ENCODE measurements at regions not wholly inside any gene's neighbourhood (a gene's known extent, or its start where the extent isn't known, plus 50 kb on each side); places are given as distances from the start of the nearest gene placed in this dataset.

DNA sequence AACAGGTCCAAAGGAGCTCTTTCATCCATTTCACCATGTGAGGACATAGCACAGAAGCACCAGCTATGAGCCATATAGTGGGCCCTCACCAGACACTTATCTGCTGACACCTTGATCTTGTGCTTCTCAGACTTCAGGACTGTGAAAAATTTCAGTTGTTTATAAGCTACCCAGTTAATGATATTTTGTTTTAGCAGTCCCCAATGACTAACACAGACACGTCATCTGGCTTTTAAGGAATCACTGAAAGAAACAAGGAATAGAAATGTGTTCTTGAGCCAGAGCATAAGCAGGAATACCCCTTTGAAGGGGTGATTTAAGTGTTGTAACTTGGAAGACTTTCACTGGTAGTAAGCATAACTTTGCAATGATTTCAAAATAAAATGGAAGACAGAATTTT, 214.7 kb upstream of the PTCHD4 start:
- Histone ChIP-seq H3K27me3 (ENCODE audit: control insufficient read depth in 4 of 4, insufficient read depth in 4 of 4, low read length in 3 of 4) (no peaks in the 10 kb centered on the region), H3K27ac (ENCODE audit: low read depth in 1 of 2, low read length in 2 of 2) (no peak overlapping the region), H3K4me1 (ENCODE audit: control insufficient read depth in 4 of 4, insufficient read depth in 4 of 4, low read length in 3 of 4) (no peaks in the 10 kb centered on the region), H3K36me3 (ENCODE audit: control insufficient read depth in 4 of 4, insufficient read depth in 3 of 4, low read depth in 1 of 4, low read length in 3 of 4) (no peaks in the 10 kb centered on the region), H3K9me3 (ENCODE audit: control insufficient read depth in 4 of 4, low read length in 3 of 4) (no peaks in the 10 kb centered on the region), H3K4me3 (ENCODE audit: low read depth in 1 of 3, low read length in 3 of 3) (no peak overlapping the region), H3K9ac (ENCODE audit: low read depth in 1 of 2, low read length in 2 of 2) (no peak overlapping the region)
- DNase-seq (ENCODE audit: low spot score): no peak
- 72% methylated on average over 1 of the region's 1 CpG for WGBS
- TF ChIP-seq NR2F2 (IDR thresholded peaks at IDR 0.05): no peak

DNA sequence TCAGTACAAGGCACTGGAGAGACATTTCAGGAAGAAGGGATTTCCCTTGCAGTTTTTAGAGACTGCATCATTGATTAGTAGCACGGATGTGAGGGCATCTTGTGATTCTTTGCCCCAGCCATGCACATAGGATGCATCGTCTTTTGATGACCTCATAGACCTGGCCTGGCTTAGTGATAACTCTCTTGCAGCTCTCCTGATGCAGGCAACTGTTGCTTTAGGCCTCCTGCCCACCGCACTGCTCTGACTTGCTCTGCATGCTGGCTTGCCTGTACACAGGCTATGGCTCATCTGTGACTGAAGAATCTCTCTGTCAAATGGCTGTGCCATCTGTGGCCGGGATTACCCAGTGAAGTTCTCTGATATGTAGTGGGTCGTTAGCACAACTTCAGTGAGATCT, 207.7 kb upstream of the PTCHD4 start:
- no peaks in the 10 kb centered on the region for H3K9me3 ChIP-seq (ENCODE audit: control insufficient read depth in 4 of 4, low read length in 3 of 4)
- no peaks in the 10 kb centered on the region for H3K36me3 ChIP-seq (ENCODE audit: control insufficient read depth in 4 of 4, insufficient read depth in 3 of 4, low read depth in 1 of 4, low read length in 3 of 4)
- no peak overlapping the region for H3K27ac ChIP-seq (ENCODE audit: low read depth in 1 of 2, low read length in 2 of 2)
- H3K4me3 ChIP-seq (ENCODE audit: low read depth in 1 of 3, low read length in 3 of 3): no peak overlapping the region
- TF ChIP-seq FOXA1 (IDR thresholded peaks at IDR 0.05): no peak
- WGBS: 78% methylated on average over 5 of the region's 5 CpGs
- no peak for DNase-seq (ENCODE audit: low spot score)
- H3K9ac ChIP-seq (ENCODE audit: low read depth in 1 of 2, low read length in 2 of 2): no peak overlapping the region
- H3K27me3 ChIP-seq (ENCODE audit: control insufficient read depth in 4 of 4, insufficient read depth in 4 of 4, low read length in 3 of 4): no peaks in the 10 kb centered on the region
- H3K4me1 ChIP-seq (ENCODE audit: control insufficient read depth in 4 of 4, insufficient read depth in 4 of 4, low read length in 3 of 4): no peaks in the 10 kb centered on the region

DNA sequence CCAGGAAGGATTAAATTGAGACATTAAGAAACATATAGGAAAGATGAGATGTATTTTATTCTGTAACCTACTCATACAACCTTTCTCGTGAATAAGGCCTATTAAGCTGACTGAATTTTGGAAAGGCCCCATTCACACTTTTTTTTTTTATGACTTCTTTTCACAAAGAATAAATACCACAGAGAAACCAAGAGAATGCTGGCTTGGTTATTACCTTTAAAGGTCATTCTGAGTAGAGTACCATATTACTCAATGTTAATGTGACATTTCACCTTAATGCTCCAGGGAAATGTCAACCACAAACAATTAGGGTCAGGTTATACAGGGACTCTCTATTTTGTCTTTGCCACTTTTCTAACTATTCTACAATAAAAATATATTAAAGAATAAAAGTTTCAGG, 204.9 kb upstream of the PTCHD4 start:
- Histone ChIP-seq H3K4me3 (ENCODE audit: low read depth in 1 of 3, low read length in 3 of 3) (no peak overlapping the region), H3K27me3 (ENCODE audit: control insufficient read depth in 4 of 4, insufficient read depth in 4 of 4, low read length in 3 of 4) (no peaks in the 10 kb centered on the region), H3K4me1 (ENCODE audit: control insufficient read depth in 4 of 4, insufficient read depth in 4 of 4, low read length in 3 of 4) (no peaks in the 10 kb centered on the region), H3K9me3 (ENCODE audit: control insufficient read depth in 4 of 4, low read length in 3 of 4) (no peaks in the 10 kb centered on the region), H3K9ac (ENCODE audit: low read depth in 1 of 2, low read length in 2 of 2) (no peak overlapping the region), H3K36me3 (ENCODE audit: control insufficient read depth in 4 of 4, insufficient read depth in 3 of 4, low read depth in 1 of 4, low read length in 3 of 4) (no peaks in the 10 kb centered on the region), H3K27ac (ENCODE audit: low read depth in 1 of 2, low read length in 2 of 2) (no peak overlapping the region)
- TF ChIP-seq JUND (IDR thresholded peaks at IDR 0.05) (no peak), YY1 (IDR thresholded peaks at IDR 0.05) (no peak), SP1 (IDR thresholded peaks at IDR 0.05) (no peak), NR2F2 (IDR thresholded peaks at IDR 0.05) (no peak), RAD21 (IDR thresholded peaks at IDR 0.05) (no peak), TAF1 (conservative IDR thresholded peaks at IDR 0.05) (no peak), HNF4G (IDR thresholded peaks at IDR 0.05) (no peak), FOXA2 (IDR thresholded peaks at IDR 0.05) (no peak), RXRA (IDR thresholded peaks at IDR 0.05) (no peak), FOXA1 (IDR thresholded peaks at IDR 0.05) (no peak), HNF4A (conservative IDR thresholded peaks at IDR 0.05) (no peak), EGR1 (IDR thresholded peaks at IDR 0.05; ENCODE audit: low read depth in 2 of 2) (no peak), GABPA (IDR thresholded peaks at IDR 0.05 in 1 of 2, conservative IDR thresholded peaks at IDR 0.05 in 1 of 2) (no peak)
- TF ChIP-seq, protein P1, sequence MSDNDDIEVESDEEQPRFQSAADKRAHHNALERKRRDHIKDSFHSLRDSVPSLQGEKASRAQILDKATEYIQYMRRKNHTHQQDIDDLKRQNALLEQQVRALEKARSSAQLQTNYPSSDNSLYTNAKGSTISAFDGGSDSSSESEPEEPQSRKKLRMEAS (IDR thresholded peaks at IDR 0.05): no peak
- TF ChIP-seq, protein P2, sequence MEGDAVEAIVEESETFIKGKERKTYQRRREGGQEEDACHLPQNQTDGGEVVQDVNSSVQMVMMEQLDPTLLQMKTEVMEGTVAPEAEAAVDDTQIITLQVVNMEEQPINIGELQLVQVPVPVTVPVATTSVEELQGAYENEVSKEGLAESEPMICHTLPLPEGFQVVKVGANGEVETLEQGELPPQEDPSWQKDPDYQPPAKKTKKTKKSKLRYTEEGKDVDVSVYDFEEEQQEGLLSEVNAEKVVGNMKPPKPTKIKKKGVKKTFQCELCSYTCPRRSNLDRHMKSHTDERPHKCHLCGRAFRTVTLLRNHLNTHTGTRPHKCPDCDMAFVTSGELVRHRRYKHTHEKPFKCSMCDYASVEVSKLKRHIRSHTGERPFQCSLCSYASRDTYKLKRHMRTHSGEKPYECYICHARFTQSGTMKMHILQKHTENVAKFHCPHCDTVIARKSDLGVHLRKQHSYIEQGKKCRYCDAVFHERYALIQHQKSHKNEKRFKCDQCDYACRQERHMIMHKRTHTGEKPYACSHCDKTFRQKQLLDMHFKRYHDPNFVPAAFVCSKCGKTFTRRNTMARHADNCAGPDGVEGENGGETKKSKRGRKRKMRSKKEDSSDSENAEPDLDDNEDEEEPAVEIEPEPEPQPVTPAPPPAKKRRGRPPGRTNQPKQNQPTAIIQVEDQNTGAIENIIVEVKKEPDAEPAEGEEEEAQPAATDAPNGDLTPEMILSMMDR (IDR thresholded peaks at IDR 0.05; ENCODE audit: low read depth, low read length, missing input control): no peak
- TF ChIP-seq, protein P3, sequence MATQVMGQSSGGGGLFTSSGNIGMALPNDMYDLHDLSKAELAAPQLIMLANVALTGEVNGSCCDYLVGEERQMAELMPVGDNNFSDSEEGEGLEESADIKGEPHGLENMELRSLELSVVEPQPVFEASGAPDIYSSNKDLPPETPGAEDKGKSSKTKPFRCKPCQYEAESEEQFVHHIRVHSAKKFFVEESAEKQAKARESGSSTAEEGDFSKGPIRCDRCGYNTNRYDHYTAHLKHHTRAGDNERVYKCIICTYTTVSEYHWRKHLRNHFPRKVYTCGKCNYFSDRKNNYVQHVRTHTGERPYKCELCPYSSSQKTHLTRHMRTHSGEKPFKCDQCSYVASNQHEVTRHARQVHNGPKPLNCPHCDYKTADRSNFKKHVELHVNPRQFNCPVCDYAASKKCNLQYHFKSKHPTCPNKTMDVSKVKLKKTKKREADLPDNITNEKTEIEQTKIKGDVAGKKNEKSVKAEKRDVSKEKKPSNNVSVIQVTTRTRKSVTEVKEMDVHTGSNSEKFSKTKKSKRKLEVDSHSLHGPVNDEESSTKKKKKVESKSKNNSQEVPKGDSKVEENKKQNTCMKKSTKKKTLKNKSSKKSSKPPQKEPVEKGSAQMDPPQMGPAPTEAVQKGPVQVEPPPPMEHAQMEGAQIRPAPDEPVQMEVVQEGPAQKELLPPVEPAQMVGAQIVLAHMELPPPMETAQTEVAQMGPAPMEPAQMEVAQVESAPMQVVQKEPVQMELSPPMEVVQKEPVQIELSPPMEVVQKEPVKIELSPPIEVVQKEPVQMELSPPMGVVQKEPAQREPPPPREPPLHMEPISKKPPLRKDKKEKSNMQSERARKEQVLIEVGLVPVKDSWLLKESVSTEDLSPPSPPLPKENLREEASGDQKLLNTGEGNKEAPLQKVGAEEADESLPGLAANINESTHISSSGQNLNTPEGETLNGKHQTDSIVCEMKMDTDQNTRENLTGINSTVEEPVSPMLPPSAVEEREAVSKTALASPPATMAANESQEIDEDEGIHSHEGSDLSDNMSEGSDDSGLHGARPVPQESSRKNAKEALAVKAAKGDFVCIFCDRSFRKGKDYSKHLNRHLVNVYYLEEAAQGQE (IDR thresholded peaks at IDR 0.05): no peak
- TF ChIP-seq, protein P4, sequence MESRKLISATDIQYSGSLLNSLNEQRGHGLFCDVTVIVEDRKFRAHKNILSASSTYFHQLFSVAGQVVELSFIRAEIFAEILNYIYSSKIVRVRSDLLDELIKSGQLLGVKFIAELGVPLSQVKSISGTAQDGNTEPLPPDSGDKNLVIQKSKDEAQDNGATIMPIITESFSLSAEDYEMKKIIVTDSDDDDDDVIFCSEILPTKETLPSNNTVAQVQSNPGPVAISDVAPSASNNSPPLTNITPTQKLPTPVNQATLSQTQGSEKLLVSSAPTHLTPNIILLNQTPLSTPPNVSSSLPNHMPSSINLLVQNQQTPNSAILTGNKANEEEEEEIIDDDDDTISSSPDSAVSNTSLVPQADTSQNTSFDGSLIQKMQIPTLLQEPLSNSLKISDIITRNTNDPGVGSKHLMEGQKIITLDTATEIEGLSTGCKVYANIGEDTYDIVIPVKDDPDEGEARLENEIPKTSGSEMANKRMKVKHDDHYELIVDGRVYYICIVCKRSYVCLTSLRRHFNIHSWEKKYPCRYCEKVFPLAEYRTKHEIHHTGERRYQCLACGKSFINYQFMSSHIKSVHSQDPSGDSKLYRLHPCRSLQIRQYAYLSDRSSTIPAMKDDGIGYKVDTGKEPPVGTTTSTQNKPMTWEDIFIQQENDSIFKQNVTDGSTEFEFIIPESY (IDR thresholded peaks at IDR 0.05): no peak
- TF ChIP-seq, protein P5, sequence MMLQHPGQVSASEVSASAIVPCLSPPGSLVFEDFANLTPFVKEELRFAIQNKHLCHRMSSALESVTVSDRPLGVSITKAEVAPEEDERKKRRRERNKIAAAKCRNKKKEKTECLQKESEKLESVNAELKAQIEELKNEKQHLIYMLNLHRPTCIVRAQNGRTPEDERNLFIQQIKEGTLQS (IDR thresholded peaks at IDR 0.05): no peak
- 69% methylated on average over 1 of the region's 1 CpG for WGBS
- no peak for DNase-seq (ENCODE audit: low spot score)

Data from liver (tissue), 8 donors.